ENCODE measurements at regions not wholly inside any gene's neighbourhood (a gene's known extent, or its start where the extent isn't known, plus 50 kb on each side); places are given as distances from the start of the nearest gene placed in this dataset.
"Not testable (repeated sequence)": the region's sequence is repeated elsewhere in the genome, so short reads cannot be mapped to it uniquely, and the experiment has no call there.

GRCh38 chr4:103982454-103982853 lies 262.7 kb upstream of the TACR3 start:
- DNase-seq: no peak

- no peak for DNase-seq
These were observed 228.6 kb upstream of the TACR3 start for GRCh38 chr4:103948244-103949018.

- DNase-seq: no peak
These were observed 227.8 kb upstream of the TACR3 start for GRCh38 chr4:103947617-103948016.

- DNase-seq: not testable (repeated sequence)
These were observed 227.0 kb upstream of the TACR3 start for GRCh38 chr4:103946621-103947268.

- DNase-seq: no peak
These were observed 218.7 kb upstream of the TACR3 start for GRCh38 chr4:103938488-103938887.

GRCh38 chr4:103936653-103937145 lies 216.9 kb upstream of the TACR3 start:
- no peak for DNase-seq

- DNase-seq: peak; percentile 56
These were observed 214.5 kb upstream of the TACR3 start for GRCh38 chr4:103934178-103934789.

- no peak for DNase-seq
These were observed 208.6 kb upstream of the TACR3 start for GRCh38 chr4:103928370-103928769.

GRCh38 chr4:103923551-103923950 lies 203.8 kb upstream of the TACR3 start:
- DNase-seq: no peak

- no peak for DNase-seq
These were observed 198.4 kb upstream of the TACR3 start for GRCh38 chr4:103918214-103918613.

- DNase-seq: peak; percentile 29
These were observed 195.6 kb upstream of the TACR3 start for GRCh38 chr4:103915224-103915869.

- no peak for DNase-seq
These were observed 187.6 kb upstream of the TACR3 start for GRCh38 chr4:103907414-103907813.

- peak; percentile 80 for DNase-seq
These were observed 184.3 kb upstream of the TACR3 start for GRCh38 chr4:103904123-103904522.

GRCh38 chr4:103902730-103903129 lies 182.9 kb upstream of the TACR3 start:
- no peak for DNase-seq

- peak; percentile 6 for DNase-seq
These were observed 176.2 kb upstream of the TACR3 start for GRCh38 chr4:103895876-103896465.

- peak; percentile 61 for DNase-seq
These were observed 172.8 kb upstream of the TACR3 start for GRCh38 chr4:103892586-103892985.

- peak; percentile 74 for DNase-seq
These were observed 167.4 kb upstream of the TACR3 start for GRCh38 chr4:103887191-103887590.

- no peak for DNase-seq
These were observed 165.4 kb upstream of the TACR3 start for GRCh38 chr4:103885152-103885551.

- DNase-seq: no peak
These were observed 147.5 kb upstream of the TACR3 start for GRCh38 chr4:103867311-103867710.

GRCh38 chr4:103853627-103854026 lies 133.8 kb upstream of the TACR3 start:
- DNase-seq: peak; percentile 39

- DNase-seq: peak; percentile 55
These were observed 133.4 kb upstream of the TACR3 start for GRCh38 chr4:103853146-103853545.

- DNase-seq: no peak
These were observed 125.3 kb upstream of the TACR3 start for GRCh38 chr4:103845075-103845474.

Measured in fibroblast of upper back skin (primary cell).